Neutrophil (primary cell): ENCODE measurements at regions not wholly inside any gene's neighbourhood (a gene's known extent, or its start where the extent isn't known, plus 50 kb on each side); places are given as distances from the start of the nearest gene placed in this dataset.

ENCODE experiments used
- H3K27ac ChIP-seq: fragments of 200-600 bp; sonication (generic); 2 replicates; pipeline ENCODE4 v1.5.1; 2016; ENCODE audit warnings: mild to moderate bottlenecking, moderate library complexity
- H3K27me3 ChIP-seq: fragments of 200-600 bp; sonication (generic); 2 replicates; pipeline ENCODE4 v1.6.0; 2016; ENCODE audit warnings: mild to moderate bottlenecking
- H3K36me3 ChIP-seq: fragments of 200-600 bp; sonication (generic); 2 replicates; pipeline ENCODE4 v1.5.1; 2017
- H3K4me1 ChIP-seq, 2 experiments: fragments of 200-600 bp in 1 of 2; sonication (generic) in 1 of 2; 1 replicate in 1 of 2; 2 replicates in 1 of 2; pipeline versions ENCODE4 v1.5.1 to v1.6.1; 2013 to 2016; ENCODE audit warnings: low read depth in 1 of 2, low read length in 1 of 2, mild to moderate bottlenecking in 1 of 2, moderate library complexity in 1 of 2; ENCODE audit not compliant: control insufficient read depth in 1 of 2, insufficient read depth in 1 of 2
- H3K4me3 ChIP-seq, 2 experiments: fragments of 200-600 bp in 1 of 2; sonication (generic) in 1 of 2; 1 replicate in 1 of 2; 2 replicates in 1 of 2; pipeline ENCODE4 v1.5.1; 2013 to 2016; ENCODE audit warnings: low read depth in 1 of 2, low read length in 1 of 2, mild to moderate bottlenecking in 1 of 2, moderate library complexity in 1 of 2
- H3K9me3 ChIP-seq: fragments of 200-600 bp; sonication (generic); 2 replicates; pipeline ENCODE4 v1.5.1; 2016
- CTCF ChIP-seq: fragments of 200-600 bp; sonication (generic); IDR thresholded peaks from 2 replicates; pipeline ENCODE4 v1.5.1; 2016; ENCODE audit warnings: antibody characterized with exemption

GRCh38 chr9:85416715-85417114 lies 325.0 kb downstream of the AGTPBP1 start:
- H3K27me3 ChIP-seq = peaks cover 22% of the 10 kb centered on the region
- no peak overlapping the region for H3K27ac ChIP-seq
- no peak overlapping the region for H3K4me3 ChIP-seq
- no peaks in the 10 kb centered on the region for H3K9me3 ChIP-seq
- H3K36me3 ChIP-seq = no peaks in the 10 kb centered on the region
- no peaks in the 10 kb centered on the region for H3K4me1 ChIP-seq
- TF ChIP-seq CTCF = no peak

- H3K36me3 ChIP-seq = no peaks in the 10 kb centered on the region
- TF ChIP-seq CTCF = no peak
- H3K27me3 ChIP-seq = peaks cover 22% of the 10 kb centered on the region
- H3K27ac ChIP-seq = no peak overlapping the region
- no peak overlapping the region for H3K4me3 ChIP-seq
- H3K4me1 ChIP-seq = no peaks in the 10 kb centered on the region
- H3K9me3 ChIP-seq = no peaks in the 10 kb centered on the region
Observed at GRCh38 chr9:85414390-85414789, 327.4 kb downstream of the AGTPBP1 start.

DNA sequence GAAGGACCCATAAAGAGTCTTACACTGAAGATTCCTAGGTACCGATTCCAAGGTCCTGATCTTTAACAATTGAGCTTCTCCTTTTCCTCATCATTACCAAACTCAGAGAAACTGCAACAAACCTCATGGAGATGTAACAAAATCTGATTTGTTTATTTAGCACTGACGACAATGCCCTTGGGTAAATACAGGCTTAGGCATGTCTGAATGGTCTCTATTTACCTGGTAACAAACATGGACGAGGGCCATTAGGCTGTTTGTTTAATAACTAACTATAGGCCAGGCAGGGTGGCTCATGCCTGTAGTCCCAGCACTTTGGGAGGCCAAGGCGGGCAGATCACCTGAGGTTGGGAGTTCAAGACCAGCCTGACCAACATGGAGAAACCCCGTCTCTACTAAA lies 333.3 kb downstream of the AGTPBP1 start:
- TF ChIP-seq CTCF = no peak
- H3K9me3 ChIP-seq = no peaks in the 10 kb centered on the region
- H3K4me3 ChIP-seq = no peak overlapping the region
- H3K36me3 ChIP-seq = no peaks in the 10 kb centered on the region
- H3K27me3 ChIP-seq = no peaks in the 10 kb centered on the region
- no peaks in the 10 kb centered on the region for H3K4me1 ChIP-seq
- no peak overlapping the region for H3K27ac ChIP-seq

DNA sequence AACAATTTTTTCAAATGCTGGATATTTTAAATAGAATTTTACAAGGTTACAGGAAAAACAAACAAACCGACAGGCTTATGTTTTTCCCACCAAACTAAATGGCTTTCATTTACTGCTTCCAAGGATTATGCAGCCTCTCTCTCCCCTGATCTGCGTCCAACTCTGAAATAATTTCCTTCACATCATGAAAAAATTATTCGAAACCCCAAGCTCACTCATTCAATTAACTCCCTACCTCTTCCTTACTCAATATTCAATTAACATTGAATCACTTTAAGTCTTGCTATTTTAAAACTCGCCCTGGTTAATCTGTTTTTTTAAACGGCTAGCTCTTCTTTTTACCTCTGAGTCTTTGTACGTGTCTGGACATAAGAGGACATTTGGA lies 336.2 kb downstream of the AGTPBP1 start:
- no peak for TF ChIP-seq CTCF
- Histone ChIP-seq H3K27me3 (peaks cover 5% of the 10 kb centered on the region), H3K9me3 (no peaks in the 10 kb centered on the region), H3K4me1 (no peaks in the 10 kb centered on the region), H3K36me3 (no peaks in the 10 kb centered on the region), H3K27ac (no peak overlapping the region), H3K4me3 (no peak overlapping the region)

DNA sequence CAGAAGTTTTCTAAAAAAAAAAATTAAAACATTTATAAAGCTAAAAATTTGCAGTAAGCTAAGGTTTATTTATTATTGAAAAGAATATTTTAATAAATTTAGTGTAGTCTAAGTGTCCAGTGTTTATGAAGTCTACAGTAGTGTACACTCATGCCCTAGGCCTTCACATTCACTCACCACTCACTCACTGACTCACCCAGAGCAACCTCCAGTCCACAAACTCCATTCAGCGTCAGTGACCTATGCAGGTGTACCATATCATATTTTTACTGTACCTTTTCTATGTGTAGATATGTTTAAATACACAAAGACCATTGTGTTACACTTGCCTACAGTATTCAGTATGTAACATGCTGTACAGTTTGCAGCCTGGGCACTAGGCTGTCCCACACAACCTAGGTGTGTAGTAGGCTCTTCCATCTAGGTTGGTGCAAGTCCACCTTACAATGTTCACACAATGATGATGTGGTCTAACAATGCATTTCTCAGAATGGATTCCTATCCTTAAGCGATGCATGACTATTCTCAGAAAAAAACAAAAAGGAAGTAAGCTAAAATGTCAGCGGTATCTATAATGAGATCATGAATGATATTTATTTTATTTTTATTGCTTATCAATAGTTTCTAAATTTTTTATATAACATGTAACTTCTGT lies 336.7 kb downstream of the AGTPBP1 start:
- Histone ChIP-seq H3K27ac (no peak overlapping the region), H3K9me3 (no peaks in the 10 kb centered on the region), H3K4me3 (no peak overlapping the region), H3K4me1 (no peaks in the 10 kb centered on the region), H3K36me3 (no peaks in the 10 kb centered on the region), H3K27me3 (peaks cover 5% of the 10 kb centered on the region)
- no peak for TF ChIP-seq CTCF

DNA sequence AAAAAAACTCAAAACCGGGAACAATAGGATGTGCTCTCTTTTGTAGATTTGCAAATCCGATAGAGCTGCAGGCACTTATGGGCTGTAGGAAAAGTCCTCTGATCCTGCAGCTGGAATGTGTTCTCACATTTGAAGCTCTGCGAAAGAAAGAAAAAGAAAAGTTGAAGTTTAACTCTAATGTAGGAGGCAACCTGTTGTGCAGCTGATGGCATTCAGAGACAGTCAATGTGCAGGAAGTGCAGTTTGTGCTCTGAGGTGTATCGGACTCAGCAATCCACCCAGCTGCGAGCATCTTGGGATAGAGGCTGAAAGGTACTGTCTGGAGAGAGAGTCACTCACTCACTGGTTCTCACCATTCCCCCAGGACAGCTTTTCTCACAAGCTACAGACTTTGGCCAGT lies 339.2 kb downstream of the AGTPBP1 start:
- Histone ChIP-seq H3K4me3 (no peak overlapping the region), H3K36me3 (no peaks in the 10 kb centered on the region), H3K9me3 (no peaks in the 10 kb centered on the region), H3K27ac (no peak overlapping the region), H3K27me3 (peaks cover 5% of the 10 kb centered on the region), H3K4me1 (no peaks in the 10 kb centered on the region)
- TF ChIP-seq CTCF = no peak
